IPS DF 6.9 (cell line): ENCODE measurements at regions not wholly inside any gene's neighbourhood (a gene's known extent, or its start where the extent isn't known, plus 50 kb on each side); places are given as distances from the start of the nearest gene placed in this dataset.
"Not testable (repeated sequence)": the region's sequence is repeated elsewhere in the genome, so short reads cannot be mapped to it uniquely, and the experiment has no call there.

ENCODE experiments used
- DNase-seq: peaks from one replicate; pipeline ENCODE4 v3.0.0-alpha.2; 2013; ENCODE audit warnings: low read depth, low spot score
- H3K27ac ChIP-seq: one replicate; pipeline ENCODE4 v1.5.1; 2013; ENCODE audit warnings: low read length, control low read depth
- H3K27me3 ChIP-seq: 2 replicates; pipeline ENCODE4 v1.6.1; 2013; ENCODE audit warnings: mild to moderate bottlenecking, low read length; ENCODE audit not compliant: control insufficient read depth, insufficient read depth
- H3K36me3 ChIP-seq: 2 replicates; pipeline ENCODE4 v1.6.1; 2013; ENCODE audit warnings: low read length; ENCODE audit not compliant: control insufficient read depth, insufficient read depth
- H3K4me1 ChIP-seq: 2 replicates; pipeline ENCODE4 v1.6.1; 2013; ENCODE audit warnings: low read length; ENCODE audit not compliant: control insufficient read depth, insufficient read depth
- H3K4me3 ChIP-seq: 2 replicates; pipeline ENCODE4 v1.5.1; 2013; ENCODE audit warnings: mild to moderate bottlenecking, low read length
- H3K9me3 ChIP-seq: 2 replicates; pipeline ENCODE4 v1.6.1; 2013; ENCODE audit warnings: low read length, inconsistent platforms; ENCODE audit not compliant: control insufficient read depth, insufficient read depth
- WGBS: extraction: QIAGEN DNeasy Blood & Tissue Kit; methylation state at CpG from one replicate; pipeline ENCODE4 v1.1.7; 2013; ENCODE audit warnings: mixed read lengths, missing lambda C conversion rate; ENCODE audit not compliant: insufficient read length, insufficient coverage; 5-methylcytosine and 5-hydroxymethylcytosine counted together

GRCh38 chr9:88884291-88884690 lies 107.0 kb upstream of the S1PR3 start:
- H3K36me3 ChIP-seq, H3K27ac ChIP-seq, H3K4me1 ChIP-seq, H3K9me3 ChIP-seq, H3K4me3 ChIP-seq, DNase-seq, H3K27me3 ChIP-seq: not testable (repeated sequence)
- no CpG with 5 or more reads among the region's 1 CpG for WGBS

DNA sequence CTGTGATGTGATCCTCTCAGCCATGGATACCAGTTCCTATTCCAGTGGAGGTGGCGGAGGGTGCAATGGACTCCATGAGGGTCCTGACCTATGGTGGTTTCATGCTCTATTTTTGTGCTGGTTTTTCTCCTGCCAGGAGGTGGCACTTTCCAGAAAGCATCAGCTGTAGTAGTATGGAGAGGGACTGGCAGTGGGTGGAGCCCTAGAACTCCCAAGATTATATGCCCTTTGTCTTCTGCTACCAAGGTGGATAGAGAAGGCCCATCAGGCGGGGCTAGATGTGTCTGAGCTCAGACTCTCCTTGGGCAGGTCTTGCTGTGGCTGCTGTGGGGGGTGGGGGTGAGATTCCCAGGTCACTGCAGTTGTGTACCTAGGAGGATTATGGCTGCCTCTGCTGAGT lies 104.5 kb upstream of the S1PR3 start:
- WGBS: no CpG with 5 or more reads among the region's 2 CpGs
- H3K9me3 ChIP-seq, H3K4me1 ChIP-seq, H3K36me3 ChIP-seq, H3K27ac ChIP-seq, H3K4me3 ChIP-seq, DNase-seq, H3K27me3 ChIP-seq: not testable (repeated sequence)

- WGBS: no CpG with 5 or more reads among the region's 4 CpGs
- no peak for DNase-seq
- Histone ChIP-seq H3K27me3 (no peaks in the 10 kb centered on the region), H3K27ac (no peak overlapping the region), H3K4me3 (no peak overlapping the region), H3K9me3 (no peaks in the 10 kb centered on the region), H3K4me1 (no peaks in the 10 kb centered on the region), H3K36me3 (no peaks in the 10 kb centered on the region)
Observed at GRCh38 chr9:88889386-88889785, 101.9 kb upstream of the S1PR3 start.

DNA sequence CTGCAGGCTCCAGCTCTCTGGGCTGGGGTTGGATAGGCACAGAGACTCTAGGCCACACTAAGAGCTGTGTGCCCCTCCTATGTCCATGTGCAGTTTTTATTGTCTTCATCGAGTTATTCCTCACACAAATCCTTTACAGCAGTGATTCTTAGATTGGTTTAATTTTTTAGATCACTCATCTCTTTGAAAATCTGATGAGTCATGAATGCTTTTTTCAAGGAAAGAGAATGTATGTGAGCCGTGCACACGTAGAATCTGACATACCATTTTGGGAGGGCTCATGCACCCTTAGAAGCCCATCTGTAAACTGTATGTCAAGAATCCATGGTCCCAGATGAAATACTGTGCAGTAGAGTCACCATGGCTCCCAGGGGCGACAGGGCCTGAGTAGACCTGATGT lies 100.7 kb upstream of the S1PR3 start:
- Histone ChIP-seq H3K4me3 (no peak overlapping the region), H3K4me1 (no peaks in the 10 kb centered on the region), H3K27me3 (no peaks in the 10 kb centered on the region), H3K27ac (no peak overlapping the region), H3K36me3 (no peaks in the 10 kb centered on the region), H3K9me3 (no peaks in the 10 kb centered on the region)
- no CpG with 5 or more reads among the region's 4 CpGs for WGBS
- DNase-seq: no peak

GRCh38 chr9:88891040-88891439 lies 100.2 kb upstream of the S1PR3 start:
- no CpG with 5 or more reads among the region's 2 CpGs for WGBS
- Histone ChIP-seq H3K36me3 (no peaks in the 10 kb centered on the region), H3K4me1 (no peaks in the 10 kb centered on the region), H3K4me3 (no peak overlapping the region), H3K9me3 (no peaks in the 10 kb centered on the region), H3K27me3 (no peaks in the 10 kb centered on the region), H3K27ac (no peak overlapping the region)
- no peak for DNase-seq

DNA sequence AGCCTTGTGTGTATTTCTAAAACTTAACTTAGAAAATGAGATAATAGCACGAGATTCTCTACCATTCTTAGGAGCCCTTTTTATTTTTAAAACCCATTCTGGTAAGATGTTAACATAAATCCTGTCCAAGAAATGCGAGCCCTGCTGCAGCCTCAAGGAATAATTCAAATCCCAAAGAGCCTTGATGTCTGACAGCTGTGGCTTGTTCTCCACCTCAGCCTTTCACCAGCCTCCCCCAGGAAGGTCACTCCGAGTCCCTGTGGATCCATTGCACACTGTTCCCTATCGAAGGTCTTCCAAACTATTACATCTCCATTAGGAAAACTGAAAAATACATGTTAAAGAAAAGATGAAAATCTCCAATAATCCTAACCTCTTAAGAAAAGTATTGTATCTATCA lies 98.5 kb upstream of the S1PR3 start:
- no CpG with 5 or more reads among the region's 4 CpGs for WGBS
- Histone ChIP-seq H3K4me1 (no peaks in the 10 kb centered on the region), H3K27me3 (no peaks in the 10 kb centered on the region)

DNA sequence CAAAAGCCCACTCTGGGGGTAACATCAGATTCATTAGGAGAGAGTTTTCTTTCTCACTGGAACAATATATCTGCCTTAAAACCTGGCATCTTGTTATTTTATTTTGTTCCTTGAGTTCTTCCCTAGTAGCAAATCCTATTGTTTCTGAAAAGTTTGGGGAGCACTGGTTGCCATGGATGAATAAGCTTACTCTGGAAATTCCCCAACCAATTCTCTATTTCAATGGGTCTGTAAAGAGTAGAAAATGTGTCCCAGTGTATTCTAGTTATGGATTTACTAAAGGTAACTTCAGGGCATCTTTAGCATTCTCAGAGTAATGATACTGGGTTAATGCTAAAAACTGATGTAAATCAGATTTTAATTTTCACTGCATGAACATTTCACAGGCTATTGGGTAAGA lies 94.2 kb upstream of the S1PR3 start:
- no peaks in the 10 kb centered on the region for H3K4me1 ChIP-seq
- no peak overlapping the region for H3K27ac ChIP-seq
- no peaks in the 10 kb centered on the region for H3K9me3 ChIP-seq
- no peaks in the 10 kb centered on the region for H3K36me3 ChIP-seq
- H3K27me3 ChIP-seq: no peaks in the 10 kb centered on the region
- H3K4me3 ChIP-seq: no peak overlapping the region
- DNase-seq: no peak

More for the DNA sequence above, 98.5 kb upstream of the S1PR3 start:
- Histone ChIP-seq H3K27ac (no peak overlapping the region), H3K9me3 (no peaks in the 10 kb centered on the region), H3K4me3 (no peak overlapping the region), H3K36me3 (no peaks in the 10 kb centered on the region)
- DNase-seq: no peak

DNA sequence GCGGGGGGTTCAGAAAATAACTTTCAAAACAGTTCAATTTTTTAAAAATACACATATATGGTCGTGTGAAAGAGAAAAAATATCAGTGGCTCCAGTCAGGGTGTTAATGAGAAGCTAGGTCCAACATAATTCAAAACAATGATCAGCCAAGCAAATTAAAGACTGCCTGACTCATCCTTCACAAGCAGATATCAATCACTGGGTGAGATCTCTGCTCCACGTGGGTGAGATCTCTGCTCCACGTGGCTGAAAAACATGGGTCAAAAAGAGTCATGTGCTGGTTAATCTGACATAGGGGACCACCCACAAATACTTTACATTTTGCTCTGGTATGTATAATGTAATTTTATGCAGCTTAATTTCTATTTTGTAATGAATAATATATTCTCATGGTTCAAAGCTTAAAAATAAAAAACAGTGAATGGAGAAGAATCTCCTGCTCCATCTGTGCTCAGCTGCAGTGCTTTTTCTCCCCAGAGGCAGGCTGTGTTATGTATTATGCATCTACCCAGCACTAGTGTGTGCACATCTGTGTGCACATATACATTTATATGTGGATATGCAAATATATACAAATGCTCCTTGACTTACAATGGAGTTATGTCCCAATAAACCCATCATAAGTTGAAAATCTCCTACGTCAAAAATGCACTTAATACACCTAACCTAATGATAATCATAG lies 93.1 kb upstream of the S1PR3 start:
- H3K27me3 ChIP-seq: no peaks in the 10 kb centered on the region
- no CpG with 5 or more reads among the region's 5 CpGs for WGBS
- no peak overlapping the region for H3K4me3 ChIP-seq
- DNase-seq: no peak
- no peaks in the 10 kb centered on the region for H3K4me1 ChIP-seq
- no peak overlapping the region for H3K27ac ChIP-seq
- no peaks in the 10 kb centered on the region for H3K36me3 ChIP-seq
- H3K9me3 ChIP-seq: no peaks in the 10 kb centered on the region

DNA sequence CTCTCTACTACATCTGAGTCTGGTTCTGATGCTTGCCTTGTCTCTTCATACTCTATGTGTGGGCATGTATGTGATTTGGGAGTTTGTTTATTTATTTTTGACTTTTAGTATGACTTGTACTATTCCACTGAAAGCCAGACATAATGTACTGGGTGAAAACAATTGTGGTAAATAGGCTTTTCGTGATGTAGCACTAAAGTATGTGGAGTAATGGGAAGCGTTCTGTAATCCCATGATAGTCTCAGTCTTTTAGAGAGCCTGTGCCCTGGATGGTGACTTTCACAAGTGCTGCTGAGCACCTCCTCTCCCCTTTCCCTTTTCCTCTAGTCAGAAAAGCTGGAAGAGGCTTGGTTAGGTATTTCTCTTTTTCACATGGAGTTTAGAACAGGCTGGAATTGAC lies 85.8 kb upstream of the S1PR3 start:
- Histone ChIP-seq H3K27me3 (no peaks in the 10 kb centered on the region), H3K4me3 (no peak overlapping the region), H3K4me1 (no peaks in the 10 kb centered on the region), H3K27ac (no peak overlapping the region), H3K36me3 (no peaks in the 10 kb centered on the region), H3K9me3 (no peaks in the 10 kb centered on the region)
- no CpG with 5 or more reads among the region's 2 CpGs for WGBS
- no peak for DNase-seq

DNA sequence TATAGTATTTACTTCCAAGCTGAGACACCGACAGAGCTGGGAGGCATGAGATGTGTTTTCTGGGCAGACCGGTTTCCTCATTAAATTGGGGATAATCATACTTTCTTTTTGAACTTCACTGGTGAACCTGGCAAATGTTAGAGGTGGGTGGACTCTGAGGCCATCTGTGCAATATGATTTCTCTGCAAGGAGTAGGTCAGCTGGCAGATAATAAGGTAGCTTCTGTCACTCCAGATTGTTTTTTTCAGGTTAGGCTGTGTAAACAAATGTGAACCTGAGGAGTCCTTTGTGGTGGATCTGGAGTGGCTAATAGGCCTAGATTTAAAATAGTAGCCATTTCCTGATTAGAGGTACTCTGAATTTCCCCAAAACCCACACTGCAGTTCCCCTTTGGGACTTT lies 75.4 kb upstream of the S1PR3 start:
- H3K4me3 ChIP-seq: no peak overlapping the region
- no CpG with 5 or more reads among the region's 2 CpGs for WGBS
- DNase-seq: no peak
- H3K36me3 ChIP-seq: no peaks in the 10 kb centered on the region
- H3K4me1 ChIP-seq: no peaks in the 10 kb centered on the region
- H3K27me3 ChIP-seq: 0 out of 2 replicates have a peak, but pooled peaks cover 2% of the 10 kb centered on the region
- H3K27ac ChIP-seq: no peak overlapping the region
- H3K9me3 ChIP-seq: peaks cover 6% of the 10 kb centered on the region

- DNase-seq: no peak
- no CpG with 5 or more reads among the region's 1 CpG for WGBS
- H3K27me3 ChIP-seq: 0 out of 2 replicates have a peak, but pooled peaks cover 2% of the 10 kb centered on the region
- peaks cover 6% of the 10 kb centered on the region for H3K9me3 ChIP-seq
- H3K36me3 ChIP-seq: no peaks in the 10 kb centered on the region
- no peaks in the 10 kb centered on the region for H3K4me1 ChIP-seq
- no peak overlapping the region for H3K27ac ChIP-seq
- H3K4me3 ChIP-seq: no peak overlapping the region
Observed at GRCh38 chr9:88916894-88917293, 74.4 kb upstream of the S1PR3 start.
